SK-N-SH treated with all-trans-retinoic acid at 6 μM for 48 hours (cell line): ENCODE measurements at regions not wholly inside any gene's neighbourhood (a gene's known extent, or its start where the extent isn't known, plus 50 kb on each side); places are given as distances from the start of the nearest gene placed in this dataset.

ENCODE experiments used
- ATAC-seq: fragments of 200-7000 bp; cut with Tn5 transposase; 3 replicates; pipeline ENCODE4 v1.9.1; 2020; ENCODE audit warnings: mild to moderate bottlenecking, moderate library complexity
- ARNTL ChIP-seq: fragments of 450-650 bp; formaldehyde crosslinking; IDR thresholded peaks from 2 replicates; pipeline ENCODE4 v1.5.0; 2020; ENCODE audit warnings: low read depth, mild to moderate bottlenecking, moderate library complexity, borderline replicate concordance
- CSDC2 ChIP-seq: fragments of 250-450 bp; sonication (Bioruptor Pico); IDR thresholded peaks from 2 replicates; pipeline ENCODE4 v1.5.0; 2020; ENCODE audit warnings: mild to moderate bottlenecking, moderate library complexity
- ESRRG ChIP-seq: fragments of 250-450 bp; sonication (Bioruptor Pico); IDR thresholded peaks from 2 replicates; pipeline ENCODE4 v1.6.1; 2021; ENCODE audit warnings: mild to moderate bottlenecking
- GLIS3 ChIP-seq: fragments of 250-450 bp; sonication (Bioruptor Pico); IDR thresholded peaks from 2 replicates; pipeline ENCODE4 v1.5.0; 2020; ENCODE audit warnings: mild to moderate bottlenecking, moderate library complexity
- ISL1 ChIP-seq: fragments of 250-450 bp; sonication (Bioruptor Pico); IDR thresholded peaks from 2 replicates; pipeline ENCODE4 v2.1.2; 2022; ENCODE audit warnings: mild to moderate bottlenecking, moderate library complexity
- OSR1 ChIP-seq: fragments of 250-450 bp; sonication (Bioruptor Pico); IDR thresholded peaks from 2 replicates; pipeline ENCODE4 v1.8.0; 2022; ENCODE audit warnings: moderate library complexity, mild to moderate bottlenecking, inconsistent platforms
- PPARA ChIP-seq: fragments of 250-450 bp; sonication (Bioruptor Pico); IDR thresholded peaks from 2 replicates; pipeline ENCODE4 v1.5.0; 2020; ENCODE audit warnings: mild to moderate bottlenecking, borderline replicate concordance
- RARB ChIP-seq: fragments of 250-450 bp; sonication (Bioruptor Pico); IDR thresholded peaks from 2 replicates; pipeline ENCODE4 v1.8.0; 2021; ENCODE audit warnings: mild to moderate bottlenecking, moderate library complexity
- SNAI2 ChIP-seq: fragments of 250-450 bp; sonication (Bioruptor Pico); IDR thresholded peaks from 2 replicates; pipeline ENCODE4 v1.5.0; 2020; ENCODE audit warnings: mild to moderate bottlenecking, moderate library complexity
- TCF4 ChIP-seq: fragments of 250-450 bp; sonication (Bioruptor Pico); IDR thresholded peaks from 2 replicates; pipeline ENCODE4 v1.8.0; 2021; ENCODE audit warnings: mild to moderate bottlenecking, moderate library complexity, borderline replicate concordance
- ZC3H10 ChIP-seq: fragments of 250-450 bp; sonication (Bioruptor Pico); IDR thresholded peaks from 2 replicates; pipeline ENCODE4 v1.5.1; 2021; ENCODE audit warnings: mild to moderate bottlenecking, moderate library complexity
- ZFP3 ChIP-seq: fragments of 250-450 bp; sonication (Bioruptor Pico); IDR thresholded peaks from 2 replicates; pipeline ENCODE4 v1.5.0; 2020; ENCODE audit warnings: mild to moderate bottlenecking, moderate library complexity
- ZFP30 ChIP-seq: fragments of 450-650 bp; formaldehyde crosslinking; IDR thresholded peaks from 2 replicates; pipeline ENCODE4 v1.5.0; 2022; ENCODE audit warnings: mild to moderate bottlenecking, moderate library complexity
- ZNF565 ChIP-seq: fragments of 450-650 bp; formaldehyde crosslinking; conservative IDR thresholded peaks from 2 replicates; pipeline ENCODE4 v1.5.0; 2020; ENCODE audit warnings: low read depth, mild to moderate bottlenecking, moderate library complexity
- ZNF70 ChIP-seq: fragments of 450-650 bp; formaldehyde crosslinking; IDR thresholded peaks from 2 replicates; pipeline ENCODE4 v1.5.0; 2020; ENCODE audit warnings: mild to moderate bottlenecking, moderate library complexity
- ZNF8 ChIP-seq: fragments of 450-650 bp; formaldehyde crosslinking; IDR thresholded peaks from 2 replicates; pipeline ENCODE4 v1.5.0; 2020; ENCODE audit warnings: mild to moderate bottlenecking, moderate library complexity
- TF ChIP-seq, protein P1 (sequence below): fragments of 250-450 bp; sonication (Bioruptor Pico); IDR thresholded peaks from 2 replicates; pipeline ENCODE4 v1.5.0; 2020; ENCODE audit warnings: mild to moderate bottlenecking, moderate library complexity
- TF ChIP-seq, protein P2 (sequence below): fragments of 250-450 bp; sonication (Bioruptor Pico); IDR thresholded peaks from 2 replicates; pipeline ENCODE4 v1.8.0; 2021; ENCODE audit warnings: low read depth, mild to moderate bottlenecking, moderate library complexity, borderline replicate concordance
- TF ChIP-seq, protein P3 (sequence below): fragments of 250-450 bp; sonication (Bioruptor Pico); IDR thresholded peaks from 2 replicates; pipeline ENCODE4 v1.5.1; 2021; ENCODE audit warnings: mild to moderate bottlenecking, moderate library complexity
- TF ChIP-seq, protein P4 (sequence below): fragments of 250-450 bp; sonication (Bioruptor Pico); IDR thresholded peaks from 2 replicates; pipeline ENCODE4 v1.8.0; 2020; ENCODE audit warnings: mild to moderate bottlenecking, moderate library complexity, borderline replicate concordance
- TF ChIP-seq, protein P5 (sequence below): fragments of 250-450 bp; sonication (Bioruptor Pico); IDR thresholded peaks from 2 replicates; pipeline ENCODE4 v1.5.1; 2020; ENCODE audit warnings: low read depth, mild to moderate bottlenecking, moderate library complexity

DNA sequence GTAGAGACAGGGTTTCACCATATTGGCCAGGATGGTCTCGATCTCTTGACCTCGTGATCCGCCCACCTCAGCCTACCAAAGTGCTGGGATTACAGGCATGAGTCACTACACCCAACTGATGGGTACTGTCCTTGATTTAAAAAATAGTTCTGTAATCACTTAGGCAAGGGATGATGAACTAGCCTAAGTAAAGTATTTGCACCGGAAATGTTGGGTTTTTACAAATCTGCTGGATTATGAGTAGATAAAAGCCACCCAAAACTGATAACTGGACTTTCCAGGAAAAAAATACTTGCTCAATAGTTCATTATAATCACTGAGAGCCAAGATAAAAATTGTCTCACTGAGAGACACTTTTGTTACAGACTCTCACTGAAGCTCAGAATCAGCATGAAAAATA lies 218.0 kb downstream of the WNT5A start:
- no peak for ATAC-seq
- no peak for TF ChIP-seq SNAI2 (CRISPR knock-in tag)
- no peak for TF ChIP-seq ZNF8 (CRISPR knock-in tag)
- TF ChIP-seq ZC3H10 (CRISPR knock-in tag): no peak
- TF ChIP-seq ZNF70 (CRISPR knock-in tag): no peak
- TF ChIP-seq RARB (CRISPR knock-in tag): no peak
- TF ChIP-seq OSR1 (CRISPR knock-in tag): no peak

DNA sequence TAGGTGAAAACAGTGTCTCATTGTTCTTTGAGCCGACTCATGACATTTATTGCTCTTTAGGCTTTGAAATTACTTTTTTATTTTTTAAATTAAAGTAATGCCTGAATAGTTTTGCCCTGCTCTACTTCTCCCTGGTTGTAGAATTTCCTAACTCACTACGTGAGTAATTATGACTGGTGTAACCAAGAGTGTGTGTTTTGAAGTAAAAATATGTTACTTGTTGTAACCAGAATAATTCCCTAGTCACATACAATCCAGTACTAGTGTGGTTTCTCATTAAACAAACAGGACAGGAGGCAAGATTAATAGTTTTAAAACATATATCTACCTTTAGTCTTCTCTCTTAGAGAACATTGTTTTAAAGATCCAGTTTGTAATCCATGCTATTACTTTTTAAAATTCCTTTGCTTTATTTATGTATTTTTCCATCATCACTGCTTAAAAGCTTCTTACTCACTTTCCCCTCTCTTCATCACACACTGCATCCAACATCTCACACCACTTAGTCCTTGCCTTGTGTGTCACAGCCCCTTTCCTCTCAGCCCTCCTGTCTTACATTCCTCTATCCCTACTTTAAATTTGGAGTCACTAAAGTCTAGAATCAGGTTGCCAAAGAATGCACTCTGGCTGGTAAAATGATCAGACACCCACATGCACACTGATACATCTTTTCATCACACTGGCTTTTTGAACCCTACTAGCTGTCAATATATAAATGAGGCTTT lies 219.7 kb downstream of the WNT5A start:
- TF ChIP-seq ZNF565 (CRISPR knock-in tag) (no peak), ARNTL (CRISPR knock-in tag) (no peak), SNAI2 (CRISPR knock-in tag) (no peak), OSR1 (CRISPR knock-in tag) (no peak), ISL1 (CRISPR knock-in tag) (no peak), ZNF8 (CRISPR knock-in tag) (no peak), ZNF70 (CRISPR knock-in tag) (no peak), ZFP30 (CRISPR knock-in tag) (no peak), ESRRG (CRISPR knock-in tag) (no peak), CSDC2 (CRISPR knock-in tag) (no peak), GLIS3 (CRISPR knock-in tag) (no peak), PPARA (CRISPR knock-in tag) (no peak), TCF4 (CRISPR knock-in tag) (no peak), ZFP3 (CRISPR knock-in tag) (no peak)
- TF ChIP-seq, protein P1, sequence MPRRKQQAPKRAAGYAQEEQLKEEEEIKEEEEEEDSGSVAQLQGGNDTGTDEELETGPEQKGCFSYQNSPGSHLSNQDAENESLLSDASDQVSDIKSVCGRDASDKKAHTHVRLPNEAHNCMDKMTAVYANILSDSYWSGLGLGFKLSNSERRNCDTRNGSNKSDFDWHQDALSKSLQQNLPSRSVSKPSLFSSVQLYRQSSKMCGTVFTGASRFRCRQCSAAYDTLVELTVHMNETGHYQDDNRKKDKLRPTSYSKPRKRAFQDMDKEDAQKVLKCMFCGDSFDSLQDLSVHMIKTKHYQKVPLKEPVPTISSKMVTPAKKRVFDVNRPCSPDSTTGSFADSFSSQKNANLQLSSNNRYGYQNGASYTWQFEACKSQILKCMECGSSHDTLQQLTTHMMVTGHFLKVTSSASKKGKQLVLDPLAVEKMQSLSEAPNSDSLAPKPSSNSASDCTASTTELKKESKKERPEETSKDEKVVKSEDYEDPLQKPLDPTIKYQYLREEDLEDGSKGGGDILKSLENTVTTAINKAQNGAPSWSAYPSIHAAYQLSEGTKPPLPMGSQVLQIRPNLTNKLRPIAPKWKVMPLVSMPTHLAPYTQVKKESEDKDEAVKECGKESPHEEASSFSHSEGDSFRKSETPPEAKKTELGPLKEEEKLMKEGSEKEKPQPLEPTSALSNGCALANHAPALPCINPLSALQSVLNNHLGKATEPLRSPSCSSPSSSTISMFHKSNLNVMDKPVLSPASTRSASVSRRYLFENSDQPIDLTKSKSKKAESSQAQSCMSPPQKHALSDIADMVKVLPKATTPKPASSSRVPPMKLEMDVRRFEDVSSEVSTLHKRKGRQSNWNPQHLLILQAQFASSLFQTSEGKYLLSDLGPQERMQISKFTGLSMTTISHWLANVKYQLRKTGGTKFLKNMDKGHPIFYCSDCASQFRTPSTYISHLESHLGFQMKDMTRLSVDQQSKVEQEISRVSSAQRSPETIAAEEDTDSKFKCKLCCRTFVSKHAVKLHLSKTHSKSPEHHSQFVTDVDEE: no peak
- TF ChIP-seq, protein P2, sequence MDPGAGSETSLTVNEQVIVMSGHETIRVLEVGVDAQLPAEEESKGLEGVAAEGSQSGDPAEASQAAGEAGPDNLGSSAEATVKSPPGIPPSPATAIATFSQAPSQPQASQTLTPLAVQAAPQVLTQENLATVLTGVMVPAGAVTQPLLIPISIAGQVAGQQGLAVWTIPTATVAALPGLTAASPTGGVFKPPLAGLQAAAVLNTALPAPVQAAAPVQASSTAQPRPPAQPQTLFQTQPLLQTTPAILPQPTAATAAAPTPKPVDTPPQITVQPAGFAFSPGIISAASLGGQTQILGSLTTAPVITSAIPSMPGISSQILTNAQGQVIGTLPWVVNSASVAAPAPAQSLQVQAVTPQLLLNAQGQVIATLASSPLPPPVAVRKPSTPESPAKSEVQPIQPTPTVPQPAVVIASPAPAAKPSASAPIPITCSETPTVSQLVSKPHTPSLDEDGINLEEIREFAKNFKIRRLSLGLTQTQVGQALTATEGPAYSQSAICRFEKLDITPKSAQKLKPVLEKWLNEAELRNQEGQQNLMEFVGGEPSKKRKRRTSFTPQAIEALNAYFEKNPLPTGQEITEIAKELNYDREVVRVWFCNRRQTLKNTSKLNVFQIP (CRISPR knock-in tag): no peak
- TF ChIP-seq, protein P3, sequence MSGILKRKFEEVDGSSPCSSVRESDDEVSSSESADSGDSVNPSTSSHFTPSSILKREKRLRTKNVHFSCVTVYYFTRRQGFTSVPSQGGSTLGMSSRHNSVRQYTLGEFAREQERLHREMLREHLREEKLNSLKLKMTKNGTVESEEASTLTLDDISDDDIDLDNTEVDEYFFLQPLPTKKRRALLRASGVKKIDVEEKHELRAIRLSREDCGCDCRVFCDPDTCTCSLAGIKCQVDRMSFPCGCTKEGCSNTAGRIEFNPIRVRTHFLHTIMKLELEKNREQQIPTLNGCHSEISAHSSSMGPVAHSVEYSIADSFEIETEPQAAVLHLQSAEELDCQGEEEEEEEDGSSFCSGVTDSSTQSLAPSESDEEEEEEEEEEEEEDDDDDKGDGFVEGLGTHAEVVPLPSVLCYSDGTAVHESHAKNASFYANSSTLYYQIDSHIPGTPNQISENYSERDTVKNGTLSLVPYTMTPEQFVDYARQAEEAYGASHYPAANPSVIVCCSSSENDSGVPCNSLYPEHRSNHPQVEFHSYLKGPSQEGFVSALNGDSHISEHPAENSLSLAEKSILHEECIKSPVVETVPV: no peak
- TF ChIP-seq, protein P4, sequence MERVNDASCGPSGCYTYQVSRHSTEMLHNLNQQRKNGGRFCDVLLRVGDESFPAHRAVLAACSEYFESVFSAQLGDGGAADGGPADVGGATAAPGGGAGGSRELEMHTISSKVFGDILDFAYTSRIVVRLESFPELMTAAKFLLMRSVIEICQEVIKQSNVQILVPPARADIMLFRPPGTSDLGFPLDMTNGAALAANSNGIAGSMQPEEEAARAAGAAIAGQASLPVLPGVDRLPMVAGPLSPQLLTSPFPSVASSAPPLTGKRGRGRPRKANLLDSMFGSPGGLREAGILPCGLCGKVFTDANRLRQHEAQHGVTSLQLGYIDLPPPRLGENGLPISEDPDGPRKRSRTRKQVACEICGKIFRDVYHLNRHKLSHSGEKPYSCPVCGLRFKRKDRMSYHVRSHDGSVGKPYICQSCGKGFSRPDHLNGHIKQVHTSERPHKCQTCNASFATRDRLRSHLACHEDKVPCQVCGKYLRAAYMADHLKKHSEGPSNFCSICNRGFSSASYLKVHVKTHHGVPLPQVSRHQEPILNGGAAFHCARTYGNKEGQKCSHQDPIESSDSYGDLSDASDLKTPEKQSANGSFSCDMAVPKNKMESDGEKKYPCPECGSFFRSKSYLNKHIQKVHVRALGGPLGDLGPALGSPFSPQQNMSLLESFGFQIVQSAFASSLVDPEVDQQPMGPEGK (CRISPR knock-in tag): no peak
- TF ChIP-seq, protein P5, sequence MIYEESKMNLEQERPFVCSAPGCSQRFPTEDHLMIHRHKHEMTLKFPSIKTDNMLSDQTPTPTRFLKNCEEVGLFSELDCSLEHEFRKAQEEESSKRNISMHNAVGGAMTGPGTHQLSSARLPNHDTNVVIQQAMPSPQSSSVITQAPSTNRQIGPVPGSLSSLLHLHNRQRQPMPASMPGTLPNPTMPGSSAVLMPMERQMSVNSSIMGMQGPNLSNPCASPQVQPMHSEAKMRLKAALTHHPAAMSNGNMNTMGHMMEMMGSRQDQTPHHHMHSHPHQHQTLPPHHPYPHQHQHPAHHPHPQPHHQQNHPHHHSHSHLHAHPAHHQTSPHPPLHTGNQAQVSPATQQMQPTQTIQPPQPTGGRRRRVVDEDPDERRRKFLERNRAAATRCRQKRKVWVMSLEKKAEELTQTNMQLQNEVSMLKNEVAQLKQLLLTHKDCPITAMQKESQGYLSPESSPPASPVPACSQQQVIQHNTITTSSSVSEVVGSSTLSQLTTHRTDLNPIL (CRISPR knock-in tag): no peak
- no peak for ATAC-seq

DNA sequence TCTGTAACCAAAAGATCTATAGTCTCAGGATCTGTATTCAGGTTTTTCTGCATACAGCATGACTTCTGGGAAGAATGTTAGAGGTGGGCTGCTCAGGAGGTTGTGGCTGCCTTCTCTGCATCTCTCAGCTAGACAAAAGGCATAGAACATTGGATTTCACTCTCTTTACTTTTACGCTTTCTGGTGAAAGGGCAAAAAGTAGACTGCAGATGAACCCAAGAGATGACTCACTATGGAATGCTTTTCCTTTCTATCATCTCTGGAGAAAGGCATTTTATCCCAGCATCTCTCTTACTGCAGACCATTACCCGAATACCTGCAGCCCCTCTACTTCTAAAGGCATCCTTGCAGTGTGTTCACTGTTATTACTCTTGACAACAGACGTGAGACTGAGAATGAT lies 222.2 kb downstream of the WNT5A start:
- ATAC-seq: peak; percentile 86
- TF ChIP-seq ESRRG (CRISPR knock-in tag) (no peak), ISL1 (CRISPR knock-in tag) (peak; percentile 24; the same call in 1 of the 2 replicates)
